ENCODE measurements at regions not wholly inside any gene's neighbourhood (a gene's known extent, or its start where the extent isn't known, plus 50 kb on each side); places are given as distances from the start of the nearest gene placed in this dataset.

DNA sequence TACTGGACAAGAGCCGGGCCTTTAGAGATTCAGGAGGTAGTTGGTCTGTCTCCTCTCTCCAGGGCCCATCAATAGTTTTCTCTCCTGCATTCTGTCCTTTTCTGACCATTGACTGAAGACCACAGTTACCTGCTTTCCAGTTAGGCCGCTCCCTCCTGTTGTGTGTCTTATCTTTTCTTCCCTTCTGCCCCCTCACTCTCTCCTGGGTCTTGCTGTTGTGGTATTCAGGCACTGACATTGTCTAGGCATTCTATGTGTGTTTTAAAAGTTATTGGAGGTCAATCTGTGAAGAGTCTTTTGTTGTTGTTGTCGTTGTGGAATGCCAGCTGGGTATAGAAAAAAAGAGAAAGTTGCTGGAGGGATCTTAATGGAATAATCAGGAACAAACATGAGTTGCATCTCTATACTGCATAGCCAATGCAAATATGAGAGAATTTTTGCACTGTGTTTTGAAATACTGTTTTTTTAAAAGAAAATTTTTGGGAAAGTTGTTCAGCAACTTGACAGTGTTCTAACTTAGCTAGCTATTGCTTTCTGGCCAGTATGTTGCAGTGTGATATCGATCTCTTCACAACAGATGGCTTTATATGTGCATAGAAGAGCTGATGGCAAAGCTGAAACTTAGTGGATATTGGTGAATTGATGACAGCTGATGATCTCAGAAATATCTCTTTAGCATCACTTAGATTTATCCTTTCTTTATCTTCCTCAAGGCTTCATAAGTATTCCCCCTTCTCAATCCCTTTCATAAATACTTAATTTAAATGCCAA, 240.7 kb downstream of the C4orf33 start:
- 77 to 78% methylated on average over 4 of the region's 4 CpGs for WGBS, 2 donors
- DNase-seq = no peak

DNA sequence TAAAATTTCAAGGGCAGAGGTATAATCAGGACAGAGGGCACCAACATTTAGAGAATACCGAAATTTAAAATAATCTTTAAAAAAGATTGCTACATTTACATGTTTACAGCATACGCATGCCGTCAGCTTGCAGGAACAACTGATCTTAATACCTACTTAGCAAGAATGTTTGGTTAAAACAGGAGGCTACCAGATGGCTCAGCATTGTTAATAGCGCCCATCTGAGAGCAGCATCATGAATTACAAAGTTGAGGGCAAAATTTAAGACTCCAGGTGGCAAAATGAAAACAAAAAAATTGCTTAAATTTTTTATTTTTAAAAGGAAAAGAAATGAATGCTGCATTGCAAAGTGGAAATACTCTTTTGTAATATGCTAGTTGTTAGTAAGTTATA, 241.3 kb downstream of the C4orf33 start:
- Histone ChIP-seq H3K4me3 (no peak overlapping the region), H3K36me3 (ENCODE audit: control insufficient read depth in 4 of 4, insufficient read depth in 4 of 4, low read length in 4 of 4) (no peaks in the 10 kb centered on the region), H3K9me3 (ENCODE audit: control insufficient read depth in 4 of 4, insufficient read depth in 3 of 4, low read length in 3 of 4) (no peaks in the 10 kb centered on the region), H3K27ac (ENCODE audit: low read depth in 1 of 2, low read length in 1 of 2) (no peak overlapping the region), H3K4me1 (ENCODE audit: control insufficient read depth in 5 of 5, insufficient read depth in 5 of 5, low read length in 5 of 5) (peaks cover 0 to 21% (median 0%) of the 10 kb centered on the region in 5 donors), H3K9ac (ENCODE audit: insufficient read depth in 1 of 2, low read length in 2 of 2) (no peak overlapping the region), H3K27me3 (ENCODE audit: control insufficient read depth in 3 of 3, insufficient read depth in 3 of 3, low read length in 2 of 3) (no peaks in the 10 kb centered on the region)
- TF ChIP-seq, protein P1, sequence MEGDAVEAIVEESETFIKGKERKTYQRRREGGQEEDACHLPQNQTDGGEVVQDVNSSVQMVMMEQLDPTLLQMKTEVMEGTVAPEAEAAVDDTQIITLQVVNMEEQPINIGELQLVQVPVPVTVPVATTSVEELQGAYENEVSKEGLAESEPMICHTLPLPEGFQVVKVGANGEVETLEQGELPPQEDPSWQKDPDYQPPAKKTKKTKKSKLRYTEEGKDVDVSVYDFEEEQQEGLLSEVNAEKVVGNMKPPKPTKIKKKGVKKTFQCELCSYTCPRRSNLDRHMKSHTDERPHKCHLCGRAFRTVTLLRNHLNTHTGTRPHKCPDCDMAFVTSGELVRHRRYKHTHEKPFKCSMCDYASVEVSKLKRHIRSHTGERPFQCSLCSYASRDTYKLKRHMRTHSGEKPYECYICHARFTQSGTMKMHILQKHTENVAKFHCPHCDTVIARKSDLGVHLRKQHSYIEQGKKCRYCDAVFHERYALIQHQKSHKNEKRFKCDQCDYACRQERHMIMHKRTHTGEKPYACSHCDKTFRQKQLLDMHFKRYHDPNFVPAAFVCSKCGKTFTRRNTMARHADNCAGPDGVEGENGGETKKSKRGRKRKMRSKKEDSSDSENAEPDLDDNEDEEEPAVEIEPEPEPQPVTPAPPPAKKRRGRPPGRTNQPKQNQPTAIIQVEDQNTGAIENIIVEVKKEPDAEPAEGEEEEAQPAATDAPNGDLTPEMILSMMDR (IDR thresholded peaks at IDR 0.05; ENCODE audit: control extremely low read depth, extremely low read depth) = no peak
- no peak for DNase-seq
- WGBS, 2 donors = 91 to 96% methylated on average over 4 of the region's 4 CpGs
- ATAC-seq (ENCODE audit: insufficient read depth, low FRiP score) = no peak

More for the DNA sequence above, 240.7 kb downstream of the C4orf33 start:
- H3K4me1 ChIP-seq (ENCODE audit: control insufficient read depth in 5 of 5, insufficient read depth in 5 of 5, low read length in 5 of 5) = peaks cover 0 to 21% (median 0%) of the 10 kb centered on the region in 5 donors
- no peaks in the 10 kb centered on the region for H3K9me3 ChIP-seq (ENCODE audit: control insufficient read depth in 4 of 4, insufficient read depth in 3 of 4, low read length in 3 of 4)
- no peak overlapping the region for H3K4me3 ChIP-seq
- H3K27ac ChIP-seq (ENCODE audit: low read depth in 1 of 2, low read length in 1 of 2) = no peak overlapping the region
- no peaks in the 10 kb centered on the region for H3K27me3 ChIP-seq (ENCODE audit: control insufficient read depth in 3 of 3, insufficient read depth in 3 of 3, low read length in 2 of 3)
- H3K36me3 ChIP-seq (ENCODE audit: control insufficient read depth in 4 of 4, insufficient read depth in 4 of 4, low read length in 4 of 4) = no peaks in the 10 kb centered on the region
- TF ChIP-seq, protein P1 (IDR thresholded peaks at IDR 0.05; ENCODE audit: control extremely low read depth, extremely low read depth) = no peak
- no peak overlapping the region for H3K9ac ChIP-seq (ENCODE audit: insufficient read depth in 1 of 2, low read length in 2 of 2)
- no peak for ATAC-seq (ENCODE audit: insufficient read depth, low FRiP score)

DNA sequence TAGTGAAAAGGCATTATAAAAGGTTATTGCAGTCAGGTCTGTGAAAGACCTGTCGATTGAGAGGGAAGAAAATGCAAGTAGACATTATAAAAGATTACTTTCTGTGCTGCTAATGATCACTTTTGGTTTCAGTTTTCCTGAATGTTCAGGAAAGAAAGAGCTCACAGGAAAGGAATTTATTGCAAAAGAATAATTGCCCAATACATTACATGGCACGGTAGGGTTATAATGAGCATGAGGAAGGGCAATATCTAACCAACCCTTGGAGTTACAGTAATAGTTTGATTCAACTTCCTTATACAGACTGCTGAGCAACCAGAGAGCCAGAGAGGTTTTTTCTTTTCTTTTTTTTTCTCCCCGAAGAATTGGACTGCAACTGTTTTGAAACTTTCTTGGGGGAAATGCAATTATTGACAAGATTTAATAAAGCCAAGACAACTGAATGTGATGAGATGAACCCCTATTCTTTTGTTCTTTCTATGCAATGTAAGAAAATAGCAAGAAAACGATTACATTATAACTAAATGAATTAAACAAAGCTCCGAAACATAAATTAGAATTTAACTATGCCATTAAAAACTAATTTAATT, 247.0 kb downstream of the C4orf33 start:
- H3K4me3 ChIP-seq = no peak overlapping the region
- no peaks in the 10 kb centered on the region for H3K27me3 ChIP-seq (ENCODE audit: control insufficient read depth in 3 of 3, insufficient read depth in 3 of 3, low read length in 2 of 3)
- H3K9ac ChIP-seq (ENCODE audit: insufficient read depth in 1 of 2, low read length in 2 of 2) = peak overlapping the region in 1 of 2 donors; percentile 40
- H3K9me3 ChIP-seq (ENCODE audit: control insufficient read depth in 4 of 4, insufficient read depth in 3 of 4, low read length in 3 of 4) = no peaks in the 10 kb centered on the region
- peak; percentile 87 for ATAC-seq (ENCODE audit: insufficient read depth, low FRiP score)
- DNase-seq = peak in 2 of 3 donors; percentile 82 to 88
- no peaks in the 10 kb centered on the region for H3K36me3 ChIP-seq (ENCODE audit: control insufficient read depth in 4 of 4, insufficient read depth in 4 of 4, low read length in 4 of 4)
- peaks cover 0 to 17% (median 0%) of the 10 kb centered on the region in 5 donors for H3K4me1 ChIP-seq (ENCODE audit: control insufficient read depth in 5 of 5, insufficient read depth in 5 of 5, low read length in 5 of 5)
- WGBS, 2 donors = 28 to 33% methylated on average over 5 of the region's 5 CpGs
- H3K27ac ChIP-seq (ENCODE audit: low read depth in 1 of 2, low read length in 1 of 2) = no peak overlapping the region
- TF ChIP-seq, protein P1 (IDR thresholded peaks at IDR 0.05; ENCODE audit: control extremely low read depth, extremely low read depth) = no peak

All from lung (tissue), 11 donors.